AG04449 (cell line): ENCODE measurements at regions not wholly inside any gene's neighbourhood (a gene's known extent, or its start where the extent isn't known, plus 50 kb on each side); places are given as distances from the start of the nearest gene placed in this dataset.
"Not testable (repeated sequence)": the region's sequence is repeated elsewhere in the genome, so short reads cannot be mapped to it uniquely, and the experiment has no call there.

Experiments
- CTCF ChIA-PET: fragments of 350-600 bp; formaldehyde crosslinking; extraction: SDS; loops from one replicate; lab custom pipeline; 2021; ENCODE audit warnings: antibody characterized with exemption; lab: Yijun Ruan, JAX
- POLR2A ChIA-PET: fragments of 400-600, 350-600 bp; formaldehyde crosslinking; extraction: SDS; loops from one replicate; lab custom pipeline; 2020; ENCODE audit warnings: antibody characterized with exemption, inconsistent platforms; lab: Yijun Ruan, JAX
- DNase-seq: peaks from one replicate; pipeline ENCODE4 v3.0.0-alpha.2; 2010; ENCODE audit warnings: low read depth, low spot score
- H3K4me3 ChIP-seq: 2 replicates; pipeline ENCODE4 v1.5.1; 2011; ENCODE audit warnings: low read depth, mild to moderate bottlenecking, control low read depth, low read length
- CTCF ChIP-seq: IDR thresholded peaks from one replicate; pipeline ENCODE4 v1.5.1; 2011; ENCODE audit warnings: mild to moderate bottlenecking, moderate library complexity, low read length, control low read depth, inconsistent platforms; ENCODE audit not compliant: insufficient read depth; ENCODE audit errors: missing control alignments

DNA sequence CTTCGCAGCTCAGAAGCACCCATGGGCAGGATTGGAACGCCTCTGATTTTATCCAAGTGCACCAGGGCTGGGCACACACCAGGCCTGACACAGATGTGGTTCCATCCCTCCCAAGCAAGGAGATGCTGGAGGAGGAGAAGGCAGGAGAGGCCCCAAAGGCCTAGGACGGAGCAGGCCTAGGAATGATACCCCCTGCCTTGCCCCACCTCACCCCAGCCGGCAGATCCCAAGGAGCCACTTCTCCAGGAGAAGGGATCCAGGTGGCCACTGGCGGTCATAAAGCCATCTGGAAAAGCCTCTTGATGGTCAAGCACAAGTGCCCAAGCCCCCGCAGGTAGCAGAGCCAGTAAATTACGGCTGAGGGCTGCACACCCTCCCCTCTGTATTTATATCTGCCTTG, 211.8 kb downstream of the TBC1D2B start:
- CTCF ChIA-PET: no interaction called here
- DNase-seq: no peak
- H3K4me3 ChIP-seq: no peak overlapping the region
- POLR2A ChIA-PET: no interaction called here
- TF ChIP-seq CTCF: no peak

- ChIA-PET POLR2A (no interaction called here), CTCF (no interaction called here)
- H3K4me3 ChIP-seq: no peak overlapping the region
- DNase-seq: no peak
- no peak for TF ChIP-seq CTCF
These were observed 212.4 kb downstream of the TBC1D2B start for GRCh38 chr15:77865106-77865610.

GRCh38 chr15:77864211-77865105, 213.1 kb downstream of the TBC1D2B start:
- no peak for TF ChIP-seq CTCF
- H3K4me3 ChIP-seq: no peak overlapping the region
- DNase-seq: no peak
- ChIA-PET POLR2A (no interaction called here), CTCF (interaction anchor here (1.0 kb wide), 1 partner anchor 11 kb away, joined by 3 read pairs; no protein-coding TSS in a partner anchor)

DNA sequence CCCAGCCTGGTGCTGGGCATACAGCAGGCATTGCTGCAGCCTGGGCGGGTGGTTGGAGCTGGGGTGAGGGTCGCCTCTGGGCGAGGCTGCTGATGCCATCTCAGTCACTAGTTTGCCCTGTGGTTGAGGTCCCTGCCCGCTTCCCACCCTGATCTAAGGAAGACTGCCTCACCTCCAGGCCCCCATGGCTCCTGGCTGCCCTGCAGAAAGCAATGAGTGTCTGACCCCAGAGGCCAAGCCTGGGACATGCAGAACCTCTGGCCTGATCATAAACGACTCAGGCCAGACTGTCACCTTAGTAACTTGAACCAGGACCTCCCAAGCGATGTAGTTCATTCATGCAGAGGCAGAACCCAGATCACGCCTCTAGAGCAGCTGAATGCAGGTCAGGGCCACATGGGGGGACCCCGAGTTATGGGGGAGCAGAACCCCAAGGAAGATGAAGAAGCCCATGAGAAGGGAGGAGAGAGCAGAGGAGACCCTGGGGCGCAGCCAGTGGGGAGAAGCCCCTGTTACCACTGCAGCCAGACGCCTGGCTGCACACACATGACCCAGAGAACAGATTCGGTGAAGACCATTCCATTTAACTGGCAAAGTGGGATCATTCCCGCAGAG, 213.9 kb downstream of the TBC1D2B start:
- H3K4me3 ChIP-seq: no peak overlapping the region
- ChIA-PET POLR2A (no interaction called here), CTCF (interaction anchor here (1.0 to 1.8 kb wide), 2 partner anchors 12 to 42 kb away, joined by 3 to 5 read pairs; no protein-coding TSS in a partner anchor)
- no peak for DNase-seq
- no peak for TF ChIP-seq CTCF

DNA sequence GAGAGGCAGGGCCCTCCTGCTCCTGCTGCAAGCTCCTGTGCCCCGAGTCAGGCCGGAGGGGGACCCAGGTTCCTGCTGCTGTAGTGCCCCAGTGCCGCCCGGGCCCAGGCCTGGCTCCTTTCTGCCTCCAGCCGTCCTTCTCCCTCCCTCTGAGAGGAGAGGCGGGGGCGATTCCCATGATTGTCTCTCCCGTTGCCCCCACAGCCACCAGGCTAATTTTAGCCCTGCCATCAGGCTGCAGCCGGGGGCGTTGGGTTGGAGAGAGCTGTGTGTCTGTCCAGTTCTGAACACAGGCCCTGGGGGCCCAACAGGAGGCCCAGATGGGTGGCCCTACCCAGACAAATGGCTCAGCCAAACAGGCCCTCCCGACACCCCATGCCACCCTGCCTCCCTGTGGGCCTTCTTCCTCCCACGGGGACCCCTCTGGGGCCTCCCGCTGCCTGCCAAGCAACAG, 214.8 kb downstream of the TBC1D2B start:
- no peak for DNase-seq
- ChIA-PET POLR2A (no interaction called here), CTCF (interaction anchor here (1.8 kb wide), 1 partner anchor 41 kb away, joined by 5 read pairs; no protein-coding TSS in a partner anchor)
- H3K4me3 ChIP-seq: no peak overlapping the region
- TF ChIP-seq CTCF: no peak

- DNase-seq, POLR2A ChIA-PET, H3K4me3 ChIP-seq: not testable (repeated sequence)
- CTCF ChIA-PET: interaction anchor here (1.8 kb wide), 1 partner anchor 41 kb away, joined by 5 read pairs; no protein-coding TSS in a partner anchor
These were observed 215.4 kb downstream of the TBC1D2B start for GRCh38 chr15:77861997-77862635.
